SK-N-SH treated with all-trans-retinoic acid at 6 μM for 48 hours (cell line): ENCODE measurements at regions not wholly inside any gene's neighbourhood (a gene's known extent, or its start where the extent isn't known, plus 50 kb on each side); places are given as distances from the start of the nearest gene placed in this dataset.

Source experiments
- GLIS3 ChIP-seq: fragments of 250-450 bp; sonication (Bioruptor Pico); IDR thresholded peaks from 2 replicates; pipeline ENCODE4 v1.5.0; 2020; ENCODE audit warnings: mild to moderate bottlenecking, moderate library complexity
- PPARA ChIP-seq: fragments of 250-450 bp; sonication (Bioruptor Pico); IDR thresholded peaks from 2 replicates; pipeline ENCODE4 v1.5.0; 2020; ENCODE audit warnings: mild to moderate bottlenecking, borderline replicate concordance
- SNAI2 ChIP-seq: fragments of 250-450 bp; sonication (Bioruptor Pico); IDR thresholded peaks from 2 replicates; pipeline ENCODE4 v1.5.0; 2020; ENCODE audit warnings: mild to moderate bottlenecking, moderate library complexity
- TCF4 ChIP-seq: fragments of 250-450 bp; sonication (Bioruptor Pico); IDR thresholded peaks from 2 replicates; pipeline ENCODE4 v1.8.0; 2021; ENCODE audit warnings: mild to moderate bottlenecking, moderate library complexity, borderline replicate concordance
- TOX ChIP-seq: fragments of 250-450 bp; sonication (Bioruptor Pico); IDR thresholded peaks from 2 replicates; pipeline ENCODE4 v1.8.0; 2021; ENCODE audit warnings: mild to moderate bottlenecking, moderate library complexity, borderline replicate concordance
- ZC3H10 ChIP-seq: fragments of 250-450 bp; sonication (Bioruptor Pico); IDR thresholded peaks from 2 replicates; pipeline ENCODE4 v1.5.1; 2021; ENCODE audit warnings: mild to moderate bottlenecking, moderate library complexity
- ZNF70 ChIP-seq: fragments of 450-650 bp; formaldehyde crosslinking; IDR thresholded peaks from 2 replicates; pipeline ENCODE4 v1.5.0; 2020; ENCODE audit warnings: mild to moderate bottlenecking, moderate library complexity
- TF ChIP-seq, protein P1 (sequence below): fragments of 250-450 bp; sonication (Bioruptor Pico); IDR thresholded peaks from 2 replicates; pipeline ENCODE4 v1.8.0; 2020; ENCODE audit warnings: mild to moderate bottlenecking, moderate library complexity, borderline replicate concordance
- TF ChIP-seq, protein P2 (sequence below): fragments of 250-450 bp; sonication (Bioruptor Pico); IDR thresholded peaks from 2 replicates; pipeline ENCODE4 v1.5.1; 2021; ENCODE audit warnings: mild to moderate bottlenecking, moderate library complexity

DNA sequence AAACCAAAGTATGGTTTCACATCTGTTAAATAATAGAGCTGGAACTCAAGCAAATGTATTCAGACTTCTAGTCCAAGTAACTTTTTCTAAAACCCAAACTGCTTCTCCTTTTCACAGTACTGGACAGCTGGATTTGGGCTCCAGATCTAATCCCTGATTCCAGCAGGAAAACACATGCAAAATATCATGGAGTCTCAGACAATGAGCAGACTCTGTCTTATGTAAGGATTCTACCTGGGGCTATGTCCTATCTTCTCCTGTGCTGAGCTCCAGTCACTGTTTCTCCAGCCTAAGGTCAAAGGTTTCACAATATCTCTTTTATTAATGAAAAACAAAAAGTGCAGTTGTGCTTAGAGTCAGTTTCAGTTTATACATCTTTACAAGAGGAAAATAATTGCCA lies 83.2 kb upstream of the EED start:
- TF ChIP-seq ZNF70 (CRISPR knock-in tag) (no peak), SNAI2 (CRISPR knock-in tag) (no peak), TCF4 (CRISPR knock-in tag) (no peak), ZC3H10 (CRISPR knock-in tag) (no peak), PPARA (CRISPR knock-in tag) (no peak), GLIS3 (CRISPR knock-in tag) (no peak), TOX (no peak)
- TF ChIP-seq, protein P1, sequence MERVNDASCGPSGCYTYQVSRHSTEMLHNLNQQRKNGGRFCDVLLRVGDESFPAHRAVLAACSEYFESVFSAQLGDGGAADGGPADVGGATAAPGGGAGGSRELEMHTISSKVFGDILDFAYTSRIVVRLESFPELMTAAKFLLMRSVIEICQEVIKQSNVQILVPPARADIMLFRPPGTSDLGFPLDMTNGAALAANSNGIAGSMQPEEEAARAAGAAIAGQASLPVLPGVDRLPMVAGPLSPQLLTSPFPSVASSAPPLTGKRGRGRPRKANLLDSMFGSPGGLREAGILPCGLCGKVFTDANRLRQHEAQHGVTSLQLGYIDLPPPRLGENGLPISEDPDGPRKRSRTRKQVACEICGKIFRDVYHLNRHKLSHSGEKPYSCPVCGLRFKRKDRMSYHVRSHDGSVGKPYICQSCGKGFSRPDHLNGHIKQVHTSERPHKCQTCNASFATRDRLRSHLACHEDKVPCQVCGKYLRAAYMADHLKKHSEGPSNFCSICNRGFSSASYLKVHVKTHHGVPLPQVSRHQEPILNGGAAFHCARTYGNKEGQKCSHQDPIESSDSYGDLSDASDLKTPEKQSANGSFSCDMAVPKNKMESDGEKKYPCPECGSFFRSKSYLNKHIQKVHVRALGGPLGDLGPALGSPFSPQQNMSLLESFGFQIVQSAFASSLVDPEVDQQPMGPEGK (CRISPR knock-in tag) = no peak
- TF ChIP-seq, protein P2, sequence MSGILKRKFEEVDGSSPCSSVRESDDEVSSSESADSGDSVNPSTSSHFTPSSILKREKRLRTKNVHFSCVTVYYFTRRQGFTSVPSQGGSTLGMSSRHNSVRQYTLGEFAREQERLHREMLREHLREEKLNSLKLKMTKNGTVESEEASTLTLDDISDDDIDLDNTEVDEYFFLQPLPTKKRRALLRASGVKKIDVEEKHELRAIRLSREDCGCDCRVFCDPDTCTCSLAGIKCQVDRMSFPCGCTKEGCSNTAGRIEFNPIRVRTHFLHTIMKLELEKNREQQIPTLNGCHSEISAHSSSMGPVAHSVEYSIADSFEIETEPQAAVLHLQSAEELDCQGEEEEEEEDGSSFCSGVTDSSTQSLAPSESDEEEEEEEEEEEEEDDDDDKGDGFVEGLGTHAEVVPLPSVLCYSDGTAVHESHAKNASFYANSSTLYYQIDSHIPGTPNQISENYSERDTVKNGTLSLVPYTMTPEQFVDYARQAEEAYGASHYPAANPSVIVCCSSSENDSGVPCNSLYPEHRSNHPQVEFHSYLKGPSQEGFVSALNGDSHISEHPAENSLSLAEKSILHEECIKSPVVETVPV = no peak
